Esophagus muscularis mucosa (tissue), 4 donors: ENCODE measurements at regions not wholly inside any gene's neighbourhood (a gene's known extent, or its start where the extent isn't known, plus 50 kb on each side); places are given as distances from the start of the nearest gene placed in this dataset.
A peak's percentile ranks its signal among the peaks of the same experiment; 100 is the strongest.

Source experiments
- DNase-seq: peaks from one replicate; pipeline ENCODE4 v3.0.0-alpha.2; 2017; ENCODE audit errors: extremely low spot score
- H3K27ac ChIP-seq, 4 donors: fragments of 200-600 bp; sonication (generic); replicated peaks in 1 of 4; 1 replicate in 3 of 4; 2 replicates in 1 of 4; pipeline ENCODE4 v1.5.1; 2016 to 2019; ENCODE audit warnings: mild to moderate bottlenecking in 1 of 4
- H3K27me3 ChIP-seq, 4 donors: fragments of 200-600 bp; sonication (generic); one replicate each; pipeline versions ENCODE4 v1.5.1 to v1.6.0; 2016 to 2019
- H3K36me3 ChIP-seq, 4 donors: fragments of 200-600 bp; sonication (generic); one replicate each; pipeline ENCODE4 v1.5.1; 2016 to 2019
- H3K4me1 ChIP-seq, 4 donors: fragments of 200-600 bp; sonication (generic); one replicate each; pipeline ENCODE4 v1.5.1; 2016 to 2019
- H3K4me3 ChIP-seq, 4 donors: fragments of 200-600 bp; sonication (generic); 1 replicate in 2 of 4; 2 replicates in 2 of 4; pipeline ENCODE4 v1.5.1; 2016 to 2019; ENCODE audit warnings: mild to moderate bottlenecking in 4 of 4, moderate library complexity in 1 of 4
- H3K9me3 ChIP-seq, 4 donors: fragments of 200-600 bp; sonication (generic); 1 replicate in 3 of 4; 2 replicates in 1 of 4; pipeline ENCODE4 v1.5.1; 2016 to 2019
- CTCF ChIP-seq, 3 experiments: fragments of 200-600 bp in 2 of 3; fragments of 450-650 bp in 1 of 3; sonication (generic) in 2 of 3; IDR thresholded peaks; one replicate each; pipeline ENCODE4 v1.5.1; 2017 to 2019; ENCODE audit warnings: antibody characterized with exemption in 3 of 3, mild to moderate bottlenecking in 2 of 3, moderate library complexity in 1 of 3
- EP300 ChIP-seq: sonication (generic); formaldehyde crosslinking; IDR thresholded peaks from one replicate; pipeline ENCODE4 v1.6.1; 2017; ENCODE audit warnings: antibody characterized with exemption
- POLR2A ChIP-seq: fragments of 450-650 bp; IDR thresholded peaks from one replicate; pipeline ENCODE4 v1.6.1; 2017; ENCODE audit warnings: antibody characterized with exemption, moderate library complexity, mild to moderate bottlenecking, low read depth
- POLR2AphosphoS5 ChIP-seq, 2 donors: sonication (generic); formaldehyde crosslinking; IDR thresholded peaks; one replicate each; pipeline ENCODE4 v1.6.1; 2017; ENCODE audit warnings: antibody characterized with exemption in 2 of 2
- WGBS: methylation state at CpG from one replicate; pipeline ENCODE4 v1.1.5; 2018; 5-methylcytosine and 5-hydroxymethylcytosine counted together
- intact Hi-C: fragments of 100-400 bp; cut with DNase I; formaldehyde crosslinking; loops from one replicate; pipeline ENCODE4 v1.15.1; 2023

- Histone ChIP-seq H3K4me3 (no peak overlapping the region), H3K9me3 (no peaks in the 10 kb centered on the region), H3K4me1 (peaks cover 4 to 21% (median 10%) of the 10 kb centered on the region in 4 donors), H3K36me3 (no peaks in the 10 kb centered on the region), H3K27me3 (no peaks in the 10 kb centered on the region), H3K27ac (peak overlapping the region; percentile 61 to 78 (median 68))
- intact Hi-C loops: no loop called here
- TF ChIP-seq EP300: peak; percentile 89
- TF ChIP-seq POLR2AphosphoS5 (IDR thresholded peaks at IDR 0.05): peak; percentile 78 to 82
- no peak for TF ChIP-seq CTCF (IDR thresholded peaks at IDR 0.05)
- no peak for TF ChIP-seq POLR2A
- WGBS: 47% methylated on average over 3 of the region's 3 CpGs
- no peak for DNase-seq
Observed at GRCh38 chr6:25006565-25007001, 70.8 kb upstream of the RIPOR2 start.

GRCh38 chr6:25007269-25007699 lies 71.5 kb upstream of the RIPOR2 start:
- DNase-seq: no peak
- TF ChIP-seq POLR2AphosphoS5 (IDR thresholded peaks at IDR 0.05): no peak
- no peaks in the 10 kb centered on the region for H3K9me3 ChIP-seq
- peak overlapping the region; percentile 61 to 78 (median 68) for H3K27ac ChIP-seq
- H3K4me3 ChIP-seq: no peak overlapping the region
- H3K36me3 ChIP-seq: no peaks in the 10 kb centered on the region
- no peaks in the 10 kb centered on the region for H3K27me3 ChIP-seq
- whole genome bisulfite sequencing: 77% methylated on average over 3 of the region's 3 CpGs
- intact Hi-C loops: no loop called here
- peaks cover 4 to 21% (median 10%) of the 10 kb centered on the region in 4 donors for H3K4me1 ChIP-seq

- Histone ChIP-seq H3K27ac (no peak overlapping the region), H3K4me1 (peaks cover 4 to 21% (median 10%) of the 10 kb centered on the region in 4 donors), H3K9me3 (no peaks in the 10 kb centered on the region), H3K4me3 (no peak overlapping the region), H3K36me3 (no peaks in the 10 kb centered on the region), H3K27me3 (no peaks in the 10 kb centered on the region)
- WGBS: 92% methylated on average over 4 of the region's 4 CpGs
- TF ChIP-seq POLR2A (no peak), EP300 (no peak), CTCF (IDR thresholded peaks at IDR 0.05) (no peak), POLR2AphosphoS5 (IDR thresholded peaks at IDR 0.05) (no peak)
- intact Hi-C loops: no loop called here
- no peak for DNase-seq
Observed at GRCh38 chr6:25008707-25009392, 73.1 kb upstream of the RIPOR2 start.

GRCh38 chr6:25009393-25009710 lies 73.6 kb upstream of the RIPOR2 start:
- no peaks in the 10 kb centered on the region for H3K27me3 ChIP-seq
- peaks cover 1 to 22% (median 10%) of the 10 kb centered on the region in 4 donors for H3K4me1 ChIP-seq
- TF ChIP-seq CTCF (IDR thresholded peaks at IDR 0.05): no peak
- TF ChIP-seq POLR2A: no peak
- TF ChIP-seq POLR2AphosphoS5 (IDR thresholded peaks at IDR 0.05): no peak
- no peak for TF ChIP-seq EP300
- no peak overlapping the region for H3K27ac ChIP-seq
- no peaks in the 10 kb centered on the region for H3K9me3 ChIP-seq
- intact Hi-C loops: no loop called here
- WGBS: 94% methylated on average over 6 of the region's 6 CpGs
- H3K4me3 ChIP-seq: no peak overlapping the region
- H3K36me3 ChIP-seq: no peaks in the 10 kb centered on the region
- DNase-seq: no peak

- no peak overlapping the region for H3K27ac ChIP-seq
- peaks cover 6 to 26% (median 15%) of the 10 kb centered on the region in 4 donors for H3K4me1 ChIP-seq
- intact Hi-C loops: no loop called here
Observed at GRCh38 chr6:25010176-25010575, 74.4 kb upstream of the RIPOR2 start.

More at GRCh38 chr6:25010176-25010575, 74.4 kb upstream of the RIPOR2 start:
- no peak for DNase-seq
- no peaks in the 10 kb centered on the region for H3K27me3 ChIP-seq
- no peak overlapping the region for H3K4me3 ChIP-seq
- no peak for TF ChIP-seq CTCF (IDR thresholded peaks at IDR 0.05)
- no peak for TF ChIP-seq POLR2AphosphoS5 (IDR thresholded peaks at IDR 0.05)
- no peak for TF ChIP-seq EP300
- no peak for TF ChIP-seq POLR2A
- over 99% methylated on average over 6 of the region's 6 CpGs for WGBS
- H3K36me3 ChIP-seq: no peaks in the 10 kb centered on the region
- H3K9me3 ChIP-seq: no peaks in the 10 kb centered on the region
